ENCODE measurements at regions not wholly inside any gene's neighbourhood (a gene's known extent, or its start where the extent isn't known, plus 50 kb on each side); places are given as distances from the start of the nearest gene placed in this dataset.
"Not testable (repeated sequence)": the region's sequence is repeated elsewhere in the genome, so short reads cannot be mapped to it uniquely, and the experiment has no call there.

- TF ChIP-seq, protein P1, sequence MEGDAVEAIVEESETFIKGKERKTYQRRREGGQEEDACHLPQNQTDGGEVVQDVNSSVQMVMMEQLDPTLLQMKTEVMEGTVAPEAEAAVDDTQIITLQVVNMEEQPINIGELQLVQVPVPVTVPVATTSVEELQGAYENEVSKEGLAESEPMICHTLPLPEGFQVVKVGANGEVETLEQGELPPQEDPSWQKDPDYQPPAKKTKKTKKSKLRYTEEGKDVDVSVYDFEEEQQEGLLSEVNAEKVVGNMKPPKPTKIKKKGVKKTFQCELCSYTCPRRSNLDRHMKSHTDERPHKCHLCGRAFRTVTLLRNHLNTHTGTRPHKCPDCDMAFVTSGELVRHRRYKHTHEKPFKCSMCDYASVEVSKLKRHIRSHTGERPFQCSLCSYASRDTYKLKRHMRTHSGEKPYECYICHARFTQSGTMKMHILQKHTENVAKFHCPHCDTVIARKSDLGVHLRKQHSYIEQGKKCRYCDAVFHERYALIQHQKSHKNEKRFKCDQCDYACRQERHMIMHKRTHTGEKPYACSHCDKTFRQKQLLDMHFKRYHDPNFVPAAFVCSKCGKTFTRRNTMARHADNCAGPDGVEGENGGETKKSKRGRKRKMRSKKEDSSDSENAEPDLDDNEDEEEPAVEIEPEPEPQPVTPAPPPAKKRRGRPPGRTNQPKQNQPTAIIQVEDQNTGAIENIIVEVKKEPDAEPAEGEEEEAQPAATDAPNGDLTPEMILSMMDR (conservative IDR thresholded peaks at IDR 0.05), result not testable (repeated sequence)
- not testable (repeated sequence) for TF ChIP-seq EZH2 (IDR thresholded peaks at IDR 0.05; ENCODE audit: low read depth)
Measured at GRCh38 chr1:146673729-146674299, 264.3 kb upstream of the NBPF12 start.
